Naive thymus-derived CD4-positive, alpha-beta T cell (primary cell): ENCODE measurements at regions not wholly inside any gene's neighbourhood (a gene's known extent, or its start where the extent isn't known, plus 50 kb on each side); places are given as distances from the start of the nearest gene placed in this dataset.

Experiments used
- ATAC-seq: fragments of 150-1000 bp; cut with Tn5 transposase; 2 replicates; pipeline ENCODE4 v1.10.0; 2021; ENCODE audit warnings: mild to moderate bottlenecking, moderate library complexity
- CTCF ChIA-PET: fragments of 350-600 bp; sonication (Branson Sonifier 250); formaldehyde crosslinking; loops from one replicate; lab custom pipeline; 2021; ENCODE audit warnings: antibody characterized with exemption; lab: Charles Lee
- POLR2A ChIA-PET: fragments of 350-600 bp; sonication (Branson Sonifier 250); formaldehyde crosslinking; loops from one replicate; lab custom pipeline; 2021; ENCODE audit warnings: antibody characterized with exemption, inconsistent platforms; lab: Charles Lee
- DNase-seq, 9 donors: peaks; one replicate each; pipeline versions ENCODE4 v3.0.0 to v3.0.0-alpha.2; 2020 to 2022; ENCODE audit warnings: mixed read lengths in 1 of 9
- H3K27ac ChIP-seq: one replicate; pipeline ENCODE4 v1.7.0; 2013; ENCODE audit warnings: mild to moderate bottlenecking, low read depth, low read length, moderate library complexity
- H3K27me3 ChIP-seq, 2 donors: one replicate each; pipeline ENCODE4 v1.7.0; 2013; ENCODE audit warnings: low read length in 2 of 2, mild to moderate bottlenecking in 2 of 2, moderate library complexity in 2 of 2; ENCODE audit not compliant: control insufficient read depth in 2 of 2, insufficient read depth in 2 of 2
- H3K36me3 ChIP-seq, 3 experiments: 1 replicate in 2 of 3; 2 replicates in 1 of 3; pipeline ENCODE4 v1.7.0; 2013; ENCODE audit warnings: low read length in 3 of 3, mild to moderate bottlenecking in 3 of 3, moderate library complexity in 1 of 3; ENCODE audit not compliant: insufficient read depth in 3 of 3, control insufficient read depth in 2 of 3
- H3K4me1 ChIP-seq, 2 donors: one replicate each; pipeline ENCODE4 v1.7.0; 2013; ENCODE audit warnings: low read length in 2 of 2, mild to moderate bottlenecking in 2 of 2, moderate library complexity in 1 of 2; ENCODE audit not compliant: control insufficient read depth in 2 of 2, insufficient read depth in 2 of 2
- H3K4me3 ChIP-seq: 2 replicates; pipeline ENCODE4 v1.7.0; 2013; ENCODE audit warnings: mild to moderate bottlenecking, low read length
- H3K9me3 ChIP-seq, 3 experiments: 1 replicate in 2 of 3; 2 replicates in 1 of 3; pipeline ENCODE4 v1.7.0; 2013; ENCODE audit warnings: low read length in 3 of 3; ENCODE audit not compliant: control insufficient read depth in 2 of 3
- H3K27ac Mint-ChIP-seq, 9 donors: one replicate each; pipeline ENCODE4 v1.8.0; 2020 to 2022; ENCODE audit warnings: mixed read lengths in 9 of 9, mild to moderate bottlenecking in 8 of 9, moderate library complexity in 5 of 9, inconsistent platforms in 2 of 9
- H3K27me3 Mint-ChIP-seq, 5 donors: one replicate each; pipeline ENCODE4 v1.8.0; 2021 to 2022; ENCODE audit warnings: mixed read lengths in 5 of 5, mild to moderate bottlenecking in 1 of 5
- H3K36me3 Mint-ChIP-seq, 5 donors: one replicate each; pipeline ENCODE4 v1.8.0; 2020 to 2022; ENCODE audit warnings: mixed read lengths in 5 of 5, mild to moderate bottlenecking in 3 of 5, inconsistent platforms in 1 of 5
- H3K4me1 Mint-ChIP-seq, 7 donors: one replicate each; pipeline ENCODE4 v1.8.0; 2020 to 2022; ENCODE audit warnings: mixed read lengths in 7 of 7, mild to moderate bottlenecking in 3 of 7, inconsistent platforms in 1 of 7
- H3K4me3 Mint-ChIP-seq, 10 donors: one replicate each; pipeline ENCODE4 v1.8.0; 2020 to 2022; ENCODE audit warnings: mild to moderate bottlenecking in 10 of 10, mixed read lengths in 10 of 10, moderate library complexity in 6 of 10, inconsistent platforms in 2 of 10
- H3K9me3 Mint-ChIP-seq, 11 donors: one replicate each; pipeline ENCODE4 v1.8.0; 2020 to 2022; ENCODE audit warnings: mixed read lengths in 11 of 11, mild to moderate bottlenecking in 4 of 11, inconsistent platforms in 1 of 11, moderate library complexity in 1 of 11
- intact Hi-C, 2 donors: fragments of 100-400 bp; cut with micrococcal nuclease; formaldehyde crosslinking; loops; one replicate each; pipeline ENCODE4 v1.15.1; 2023

DNA sequence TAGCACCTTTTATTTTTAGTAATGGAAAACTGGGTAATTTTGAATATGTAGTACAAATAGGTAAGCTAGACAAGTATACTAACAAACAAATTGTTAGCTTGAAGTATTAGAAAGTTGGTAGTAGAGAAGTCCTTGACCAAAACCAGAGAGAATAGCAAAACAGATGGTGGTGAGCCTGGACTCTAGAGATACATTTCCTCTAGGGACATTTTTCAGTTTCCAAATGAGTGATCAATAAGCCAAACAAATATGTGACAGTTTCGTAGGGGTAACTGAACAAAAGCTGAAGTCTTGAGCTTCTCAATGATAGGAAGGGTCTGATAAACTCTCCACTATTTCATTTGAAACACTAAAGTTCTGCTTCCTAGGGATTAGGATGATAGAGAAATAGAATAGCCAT is 692.0 kb upstream of the FAM98A start:
- ChIA-PET CTCF (interaction anchor here (0.8 kb wide), 1 partner anchor 46 kb away, joined by 3 read pairs; no protein-coding TSS in a partner anchor), POLR2A (no interaction called here)
- Mint-ChIP-seq H3K36me3 (no peaks in the 10 kb centered on the region), H3K4me1 (no peaks in the 10 kb centered on the region), H3K27ac (no peak overlapping the region), H3K27me3 (no peaks in the 10 kb centered on the region), H3K9me3 (peaks cover 0 to 12% (median 3%) of the 10 kb centered on the region in 11 donors), H3K4me3 (no peak overlapping the region)
- no peaks in the 10 kb centered on the region for H3K9me3 ChIP-seq
- H3K4me3 ChIP-seq, result no peak overlapping the region
- no peaks in the 10 kb centered on the region for H3K36me3 ChIP-seq
- H3K27ac ChIP-seq, result no peak overlapping the region
- intact Hi-C loops, result no loop called here
- no peaks in the 10 kb centered on the region for H3K27me3 ChIP-seq
- no peak for DNase-seq
- H3K4me1 ChIP-seq, result no peaks in the 10 kb centered on the region
- ATAC-seq, result no peak

DNA sequence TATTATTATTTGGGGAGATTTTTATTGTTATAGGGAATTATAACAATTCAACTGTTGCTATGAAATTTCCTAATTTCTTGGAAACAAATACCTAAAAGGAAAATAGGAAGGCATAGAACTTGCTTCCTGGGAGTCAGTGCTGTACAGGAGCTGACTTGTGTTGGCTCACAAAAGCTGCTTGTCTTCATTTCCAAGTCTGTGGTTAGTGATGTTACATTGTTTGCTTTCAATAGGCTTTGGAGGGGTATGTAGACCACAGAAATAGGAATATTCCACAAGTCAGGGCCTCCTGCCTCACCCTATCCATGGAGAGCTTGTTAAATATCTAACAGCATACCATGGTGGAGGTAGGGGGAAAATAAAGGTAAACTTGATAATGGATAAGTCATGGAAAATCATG is 688.9 kb upstream of the FAM98A start:
- H3K4me3 Mint-ChIP-seq, result no peak overlapping the region
- no peaks in the 10 kb centered on the region for H3K27me3 Mint-ChIP-seq
- no peak for DNase-seq
- no peaks in the 10 kb centered on the region for H3K36me3 Mint-ChIP-seq
- Histone ChIP-seq H3K36me3 (no peaks in the 10 kb centered on the region), H3K4me1 (no peaks in the 10 kb centered on the region), H3K4me3 (no peak overlapping the region), H3K27ac (no peak overlapping the region), H3K27me3 (no peaks in the 10 kb centered on the region), H3K9me3 (no peaks in the 10 kb centered on the region)
- no peak overlapping the region for H3K27ac Mint-ChIP-seq
- CTCF ChIA-PET, result no interaction called here
- H3K4me1 Mint-ChIP-seq, result no peaks in the 10 kb centered on the region
- intact Hi-C loops, result no loop called here
- POLR2A ChIA-PET, result no interaction called here
- H3K9me3 Mint-ChIP-seq, result peaks cover 0 to 13% (median 4%) of the 10 kb centered on the region in 11 donors
- no peak for ATAC-seq

- Mint-ChIP-seq H3K27me3 (no peaks in the 10 kb centered on the region), H3K4me1 (no peaks in the 10 kb centered on the region), H3K9me3 (peaks cover 0 to 16% (median 5%) of the 10 kb centered on the region in 11 donors), H3K36me3 (no peaks in the 10 kb centered on the region), H3K4me3 (no peak overlapping the region), H3K27ac (no peak overlapping the region)
- H3K27ac ChIP-seq, result no peak overlapping the region
- ATAC-seq (no peak), DNase-seq (no peak)
- ChIA-PET CTCF (no interaction called here), POLR2A (no interaction called here)
- no peaks in the 10 kb centered on the region for H3K9me3 ChIP-seq
- no peak overlapping the region for H3K4me3 ChIP-seq
- H3K4me1 ChIP-seq, result no peaks in the 10 kb centered on the region
- no peaks in the 10 kb centered on the region for H3K36me3 ChIP-seq
- no peaks in the 10 kb centered on the region for H3K27me3 ChIP-seq
- intact Hi-C loops, result no loop called here
Observed at GRCh38 chr2:34280606-34281005, 681.5 kb upstream of the FAM98A start.

DNA sequence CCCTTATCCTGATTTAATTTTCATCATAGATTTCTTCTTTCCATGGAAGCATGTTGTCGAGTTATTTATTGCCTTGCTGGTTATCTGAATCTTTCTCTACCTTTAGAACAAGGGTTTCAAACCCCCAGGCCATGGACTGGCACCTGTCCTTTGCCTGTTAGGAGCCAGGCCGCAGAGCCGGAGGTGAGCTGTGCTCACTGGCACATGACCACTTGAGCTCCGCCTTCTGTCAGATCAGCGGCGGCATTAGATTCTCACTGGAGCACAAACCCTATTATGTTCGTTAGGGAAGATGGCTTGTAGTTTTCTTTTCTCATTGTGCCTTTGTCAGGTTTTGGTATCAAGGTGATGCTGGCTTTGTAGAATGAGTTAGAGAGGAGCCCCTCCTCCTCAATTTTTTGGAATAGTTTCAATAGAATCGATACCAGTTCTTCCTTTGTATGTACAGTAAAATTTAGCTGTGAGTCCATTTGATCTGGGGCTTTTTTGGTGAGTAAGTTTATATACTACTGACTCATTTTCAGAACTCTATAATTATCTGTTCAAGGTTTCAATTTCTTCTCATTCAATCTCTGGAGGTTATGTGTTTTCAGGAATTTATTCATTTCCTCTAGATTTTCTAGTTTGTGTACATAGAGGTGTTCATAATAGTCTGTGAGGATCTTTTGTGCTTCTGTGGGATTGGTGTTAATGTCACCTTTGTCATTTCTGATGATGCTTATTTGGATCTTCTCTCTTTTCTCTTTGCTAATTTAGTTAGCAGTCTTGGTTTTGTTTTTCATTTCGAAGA is 668.0 kb upstream of the FAM98A start:
- Histone ChIP-seq H3K4me3 (no peak overlapping the region), H3K27ac (no peak overlapping the region), H3K4me1 (no peaks in the 10 kb centered on the region), H3K27me3 (no peaks in the 10 kb centered on the region), H3K9me3 (no peaks in the 10 kb centered on the region), H3K36me3 (no peaks in the 10 kb centered on the region)
- ATAC-seq (no peak), DNase-seq (no peak)
- POLR2A ChIA-PET, result no interaction called here
- CTCF ChIA-PET, result no interaction called here
- Mint-ChIP-seq H3K36me3 (no peaks in the 10 kb centered on the region), H3K27me3 (no peaks in the 10 kb centered on the region), H3K4me3 (peak overlapping the region in 1 of 10 donors; percentile 6), H3K27ac (no peak overlapping the region), H3K4me1 (no peaks in the 10 kb centered on the region), H3K9me3 (peaks cover 0 to 18% (median 6%) of the 10 kb centered on the region in 11 donors)
- intact Hi-C loops, result no loop called here

DNA sequence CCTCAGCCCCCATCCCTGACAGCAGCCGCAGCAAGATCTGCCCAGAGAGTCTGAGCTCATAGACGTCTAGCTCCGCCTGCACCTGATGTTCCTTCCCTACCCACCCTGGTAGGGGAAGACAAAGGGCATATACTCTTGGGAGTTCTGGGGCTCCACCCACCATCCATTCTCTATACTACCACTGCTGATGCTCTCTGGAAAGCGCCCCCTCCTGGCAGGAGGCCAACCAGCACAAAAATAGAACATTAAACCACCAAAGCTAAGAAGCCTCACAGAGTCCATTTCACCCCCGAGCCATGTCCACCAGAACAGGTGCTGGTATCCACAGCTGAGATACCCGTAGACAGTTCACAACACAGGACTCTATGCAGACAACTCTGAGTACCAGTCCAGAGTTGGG is 662.6 kb upstream of the FAM98A start:
- no peak overlapping the region for H3K27ac ChIP-seq
- Mint-ChIP-seq H3K4me3 (no peak overlapping the region), H3K9me3 (peaks cover 0 to 9% (median 3%) of the 10 kb centered on the region in 11 donors), H3K36me3 (no peaks in the 10 kb centered on the region), H3K4me1 (no peaks in the 10 kb centered on the region), H3K27me3 (no peaks in the 10 kb centered on the region), H3K27ac (no peak overlapping the region)
- H3K27me3 ChIP-seq, result no peaks in the 10 kb centered on the region
- no peaks in the 10 kb centered on the region for H3K36me3 ChIP-seq
- POLR2A ChIA-PET, result no interaction called here
- DNase-seq (no peak), ATAC-seq (no peak)
- CTCF ChIA-PET, result no interaction called here
- H3K4me1 ChIP-seq, result no peaks in the 10 kb centered on the region
- H3K4me3 ChIP-seq, result no peak overlapping the region
- H3K9me3 ChIP-seq, result no peaks in the 10 kb centered on the region
- intact Hi-C loops, result no loop called here

DNA sequence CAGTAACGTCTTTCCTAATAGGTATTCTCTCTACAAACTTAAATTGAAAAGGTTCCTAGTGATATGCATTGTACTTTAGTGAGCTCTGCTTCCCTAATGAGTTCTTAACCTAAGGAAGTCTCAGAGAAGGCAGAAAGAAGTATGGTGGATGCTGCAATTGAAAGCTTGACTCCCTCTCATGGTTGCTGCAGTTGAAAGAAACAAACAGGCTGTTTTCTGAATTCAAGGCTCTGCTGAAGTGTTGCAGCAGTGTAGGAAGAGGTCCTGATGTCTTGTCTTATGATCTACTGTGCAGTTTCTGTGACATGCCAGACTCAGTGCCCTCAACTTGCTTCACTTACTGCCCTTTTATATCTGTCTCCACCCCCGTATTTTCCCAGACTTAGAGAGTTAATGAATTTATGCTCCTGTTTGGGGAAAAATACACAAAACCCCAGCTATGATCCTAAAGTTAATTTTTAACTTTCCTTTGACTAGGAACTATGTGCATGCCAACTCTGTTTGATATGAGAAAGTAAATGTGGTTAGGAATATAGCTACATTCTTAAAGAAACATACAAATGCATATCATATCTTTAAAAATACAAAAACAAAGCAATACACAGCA is 655.3 kb upstream of the FAM98A start:
- POLR2A ChIA-PET, result no interaction called here
- no peaks in the 10 kb centered on the region for H3K27me3 Mint-ChIP-seq
- no peak overlapping the region for H3K27ac ChIP-seq
- H3K36me3 Mint-ChIP-seq, result no peaks in the 10 kb centered on the region
- peaks cover 0 to 7% (median 1%) of the 10 kb centered on the region in 11 donors for H3K9me3 Mint-ChIP-seq
- H3K27me3 ChIP-seq, result no peaks in the 10 kb centered on the region
- no peak overlapping the region for H3K4me3 Mint-ChIP-seq
- H3K4me3 ChIP-seq, result no peak overlapping the region
- no peaks in the 10 kb centered on the region for H3K36me3 ChIP-seq
- intact Hi-C loops, result no loop called here
- CTCF ChIA-PET, result no interaction called here
- H3K4me1 ChIP-seq, result no peaks in the 10 kb centered on the region
- H3K4me1 Mint-ChIP-seq, result no peaks in the 10 kb centered on the region
- DNase-seq (no peak), ATAC-seq (no peak)
- H3K27ac Mint-ChIP-seq, result no peak overlapping the region
- no peaks in the 10 kb centered on the region for H3K9me3 ChIP-seq

GRCh38 chr2:34252111-34252510 is 653.0 kb upstream of the FAM98A start:
- Histone ChIP-seq H3K4me1 (no peaks in the 10 kb centered on the region), H3K4me3 (no peak overlapping the region), H3K9me3 (no peaks in the 10 kb centered on the region), H3K27ac (no peak overlapping the region), H3K27me3 (no peaks in the 10 kb centered on the region), H3K36me3 (no peaks in the 10 kb centered on the region)
- Mint-ChIP-seq H3K27me3 (no peaks in the 10 kb centered on the region), H3K4me3 (no peak overlapping the region), H3K4me1 (no peaks in the 10 kb centered on the region), H3K9me3 (peaks cover 0 to 7% (median 0%) of the 10 kb centered on the region in 11 donors), H3K27ac (no peak overlapping the region), H3K36me3 (no peaks in the 10 kb centered on the region)
- POLR2A ChIA-PET, result no interaction called here
- CTCF ChIA-PET, result no interaction called here
- intact Hi-C loops, result no loop called here
- DNase-seq (no peak), ATAC-seq (no peak)
